Stimulated activated naive CD4-positive, alpha-beta T cell treated with Interleukin-2 at 50 U/mL for 16 hours (primary cell): ENCODE measurements at regions not wholly inside any gene's neighbourhood (a gene's known extent, or its start where the extent isn't known, plus 50 kb on each side); places are given as distances from the start of the nearest gene placed in this dataset.
"Not testable (repeated sequence)": the region's sequence is repeated elsewhere in the genome, so short reads cannot be mapped to it uniquely, and the experiment has no call there.

Experiments
- DNase-seq: peaks from one replicate; lab custom pipeline; 2025; lab: John Stamatoyannopoulos, UW

DNA sequence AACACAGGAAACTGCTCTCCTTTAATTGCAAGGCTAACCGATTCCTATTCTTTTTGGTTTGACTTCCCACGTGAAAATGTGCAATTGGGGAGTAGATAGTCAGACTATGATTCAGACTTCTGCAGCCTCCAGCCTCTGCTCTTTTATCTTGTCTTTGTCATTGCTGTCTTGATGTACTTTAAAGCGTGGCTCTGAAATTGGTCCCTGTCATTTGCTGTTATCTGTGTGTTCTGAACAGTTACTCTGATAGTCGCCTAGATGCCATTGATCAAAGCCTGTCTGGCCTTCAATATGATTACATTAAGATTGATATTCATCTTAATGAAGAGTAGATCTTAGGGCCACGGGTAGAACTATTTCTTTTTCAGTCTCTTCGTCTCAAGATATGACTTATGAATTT, 799.2 kb downstream of the REEP3 start:
- no peak for DNase-seq

DNA sequence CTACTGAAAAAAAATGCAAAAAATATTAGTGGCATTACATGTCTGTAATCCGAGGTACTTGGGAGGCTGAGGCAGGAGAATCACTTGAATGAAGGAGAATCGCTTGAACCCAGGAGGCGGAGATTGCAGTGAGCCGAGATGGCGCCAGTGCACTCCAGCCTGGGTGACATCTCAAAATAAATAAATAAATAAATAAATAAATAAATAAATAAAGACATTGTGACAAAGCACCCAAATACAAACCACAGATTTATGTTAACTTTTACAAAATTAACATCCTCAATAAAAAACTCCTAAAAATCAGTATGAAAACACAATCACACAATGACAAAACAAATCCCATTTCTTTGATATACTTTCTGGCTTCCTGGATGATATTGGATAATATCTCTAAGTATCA, 808.3 kb downstream of the REEP3 start:
- no peak for DNase-seq

DNA sequence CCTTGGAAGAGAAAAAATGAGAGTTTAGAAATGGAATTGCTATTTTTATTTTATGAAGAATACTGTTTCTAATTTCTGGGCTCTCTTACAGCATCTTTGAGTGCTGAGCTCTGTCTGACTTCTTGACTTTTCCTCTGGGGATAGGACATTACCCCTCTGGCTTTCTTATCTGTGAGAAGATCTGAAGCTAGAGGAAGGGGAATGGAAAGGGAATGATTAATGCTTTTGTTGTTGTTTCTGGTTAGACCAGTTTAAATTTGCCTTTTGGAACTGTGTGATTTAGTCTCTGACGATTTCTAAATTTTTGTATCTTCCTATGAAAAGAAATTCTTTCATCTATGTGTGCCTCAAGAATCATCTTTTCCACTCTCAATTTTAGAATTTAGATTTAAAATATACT, 811.4 kb downstream of the REEP3 start:
- DNase-seq = no peak

DNA sequence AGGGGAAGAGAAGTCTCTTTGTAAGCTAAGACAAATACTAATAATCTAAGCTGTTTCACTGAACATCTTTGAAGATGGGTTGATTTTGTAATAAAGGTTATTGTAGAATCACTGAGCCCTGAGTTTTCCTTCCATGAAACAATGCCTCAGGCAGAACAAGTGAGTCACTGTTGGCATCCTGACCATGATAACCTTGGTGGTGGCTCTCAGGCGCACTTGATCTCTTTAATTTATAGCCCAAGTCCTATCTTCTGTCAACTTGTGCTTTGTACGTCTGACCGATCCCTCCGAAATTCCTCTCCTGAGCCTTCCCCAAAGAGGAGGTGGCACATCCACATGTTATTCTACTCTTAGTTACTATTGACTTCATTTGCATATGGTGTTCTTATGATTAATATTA, 812.9 kb downstream of the REEP3 start:
- no peak for DNase-seq

DNA sequence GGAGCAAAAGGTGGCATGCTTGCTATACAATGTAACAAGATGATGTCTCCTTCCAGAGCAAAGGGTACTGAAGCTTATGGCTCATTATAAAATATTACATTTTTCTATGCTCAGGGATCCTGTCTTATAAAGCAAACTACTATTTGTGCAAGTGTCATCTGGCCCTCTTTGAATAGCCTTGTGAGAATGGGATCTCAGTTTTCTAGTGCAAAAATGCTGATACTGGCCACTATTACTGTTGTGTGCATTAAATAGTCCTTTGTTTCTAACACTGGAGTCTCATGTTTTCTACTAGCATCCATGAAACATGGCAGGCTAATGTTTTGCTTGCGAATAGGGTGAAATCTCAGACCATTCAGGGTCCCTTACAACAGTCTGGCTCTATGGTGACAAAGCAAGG, 823.0 kb downstream of the REEP3 start:
- no peak for DNase-seq

DNA sequence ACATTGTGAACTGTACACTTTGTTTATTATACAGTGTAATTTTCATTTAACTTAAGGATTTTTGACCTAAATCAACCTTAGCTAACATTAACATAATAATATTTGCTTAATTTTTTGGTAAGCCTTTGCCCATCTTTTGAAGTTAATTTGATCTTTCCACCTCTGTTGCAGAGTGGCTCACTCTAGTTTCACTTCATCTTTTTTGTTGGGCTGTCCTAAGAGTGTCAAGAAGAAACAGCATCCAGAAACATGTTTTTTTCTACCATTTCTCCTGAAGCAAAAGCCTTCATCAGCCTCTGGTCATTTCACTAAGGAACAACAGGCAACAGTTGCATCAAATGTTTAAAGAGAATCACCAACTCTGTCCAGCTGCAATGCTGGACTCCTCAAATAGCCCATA, 824.7 kb downstream of the REEP3 start:
- no peak for DNase-seq

DNA sequence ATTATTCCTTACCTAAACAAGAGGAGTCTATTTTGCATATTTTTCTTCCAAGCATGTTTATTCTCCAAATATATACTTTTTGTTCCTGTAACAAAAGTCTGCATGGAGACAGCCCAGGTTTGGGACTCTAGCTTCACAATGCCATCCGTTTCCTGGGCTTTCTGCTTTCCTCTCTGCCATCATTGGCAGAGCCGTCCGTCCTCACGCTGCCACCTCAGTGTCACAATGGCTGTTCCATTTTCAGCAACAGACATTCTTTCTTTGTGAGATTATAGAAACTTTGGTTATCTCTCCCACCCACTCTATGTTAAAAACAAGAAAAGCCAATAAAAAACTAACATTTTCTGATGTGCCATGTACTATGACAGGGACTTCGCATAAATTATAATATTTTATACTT, 825.2 kb downstream of the REEP3 start:
- no peak for DNase-seq

DNA sequence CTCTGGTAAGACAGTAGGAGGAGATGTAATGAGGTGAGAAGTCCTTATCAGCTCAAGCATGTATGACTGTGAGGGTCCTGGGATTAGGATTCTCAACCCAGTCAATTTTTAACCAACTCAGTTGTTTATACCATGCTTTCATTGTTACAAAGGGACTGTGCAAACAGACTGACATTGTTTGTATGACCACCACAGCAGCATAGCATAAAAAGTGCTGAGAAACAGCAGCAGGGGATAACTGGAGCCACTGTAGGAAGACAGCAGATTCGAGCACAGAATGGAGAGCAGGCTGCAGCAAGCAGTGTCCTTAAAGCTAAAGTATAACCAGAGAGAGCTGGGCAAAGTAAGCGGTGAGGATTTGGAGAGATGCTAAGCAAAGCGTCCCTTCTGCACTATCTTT, 829.5 kb downstream of the REEP3 start:
- DNase-seq = no peak

DNA sequence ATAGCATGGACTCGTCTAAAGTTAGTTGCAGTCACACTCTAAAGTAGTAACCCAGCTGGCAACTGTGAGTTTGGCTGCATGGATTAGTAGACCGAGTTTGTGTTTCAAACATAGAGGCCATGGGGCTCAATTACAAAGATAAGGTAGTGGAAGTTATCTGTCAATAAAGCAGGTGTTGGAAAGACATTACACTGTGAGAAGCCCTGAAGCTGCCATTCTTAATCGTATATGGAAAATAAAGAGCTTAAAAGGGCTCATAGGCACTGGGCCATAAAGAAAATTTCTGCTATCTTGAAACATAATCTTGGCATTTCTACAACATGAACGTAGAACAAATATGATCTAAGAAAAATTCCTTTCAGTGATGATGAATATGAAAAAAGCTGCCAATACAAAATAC, 837.7 kb downstream of the REEP3 start:
- DNase-seq = no peak

DNA sequence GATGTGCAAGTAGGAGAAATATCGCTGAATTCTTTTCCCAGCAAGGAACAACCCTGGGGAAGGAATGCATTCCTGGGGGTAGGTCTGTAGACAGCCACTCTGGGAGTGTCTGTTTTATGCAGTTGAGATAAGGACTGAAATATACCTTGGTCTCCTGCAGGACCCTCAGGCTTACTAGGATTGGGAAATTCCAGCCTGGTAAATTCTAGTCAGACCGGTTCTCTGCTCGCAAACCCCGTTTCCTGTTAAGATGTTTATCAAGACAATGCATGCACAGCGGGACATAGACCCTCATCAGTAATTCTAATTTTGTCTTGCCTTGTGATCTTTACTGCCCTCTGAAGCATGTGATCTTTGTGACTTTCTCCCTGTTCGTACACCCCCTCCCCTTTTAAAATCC, 839.0 kb downstream of the REEP3 start:
- not testable (repeated sequence) for DNase-seq

DNA sequence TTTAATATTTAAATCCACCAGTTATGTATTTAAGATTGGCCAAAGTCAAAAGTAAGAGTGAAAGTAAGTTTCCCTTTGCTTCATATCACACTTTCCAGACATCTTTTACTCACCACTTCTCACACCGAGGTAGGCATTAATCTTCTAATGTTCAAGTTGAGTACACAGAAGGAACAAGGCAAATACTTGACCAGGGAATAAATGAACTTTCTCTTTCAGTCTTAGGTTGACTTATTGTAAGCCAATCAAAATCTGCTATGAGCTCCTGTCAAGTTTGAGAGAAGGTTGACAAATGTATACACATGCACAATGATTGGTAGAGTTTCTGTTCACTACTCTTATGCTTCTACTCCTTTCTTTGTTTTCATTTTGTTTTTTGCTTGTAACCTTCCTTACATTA, 842.5 kb downstream of the REEP3 start:
- DNase-seq = no peak

DNA sequence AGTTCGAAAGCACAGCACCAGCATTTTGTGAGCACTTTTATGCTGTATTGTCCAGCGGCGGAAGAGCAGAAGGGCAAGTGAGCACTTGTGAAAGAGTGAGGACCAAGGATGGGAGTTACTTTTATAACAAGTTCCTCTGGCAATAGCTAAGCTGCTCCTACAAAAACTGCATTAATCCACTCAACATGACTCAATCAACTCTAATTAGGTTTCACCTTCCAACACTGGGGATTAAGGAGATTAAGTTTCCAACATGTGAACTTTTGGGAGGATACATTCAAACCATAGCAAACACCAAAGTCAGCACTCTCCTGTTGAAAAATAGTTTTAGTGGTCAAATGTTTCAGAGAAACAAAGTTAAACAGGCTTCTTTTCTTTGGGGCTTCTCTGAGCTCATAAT, 844.5 kb downstream of the REEP3 start:
- DNase-seq = no peak

DNA sequence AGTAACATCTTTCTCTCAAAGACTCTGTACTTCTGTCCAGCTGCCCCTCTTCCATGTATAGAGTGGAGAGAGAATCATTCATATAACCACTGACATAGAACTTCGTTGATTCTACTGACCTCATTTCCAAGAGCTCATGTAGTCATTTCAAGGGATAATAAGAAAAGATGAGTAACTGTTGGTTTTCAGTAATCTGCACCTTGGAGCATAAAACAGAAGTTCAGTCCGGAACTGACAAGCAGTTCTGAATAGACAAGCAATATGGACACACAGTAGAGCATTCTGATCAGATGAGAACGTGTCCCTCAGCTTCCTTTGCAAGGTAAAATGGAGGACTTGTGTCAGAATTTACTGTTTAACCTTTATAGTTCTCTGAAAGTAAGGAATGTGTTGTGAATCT, 847.1 kb downstream of the REEP3 start:
- DNase-seq = no peak

DNA sequence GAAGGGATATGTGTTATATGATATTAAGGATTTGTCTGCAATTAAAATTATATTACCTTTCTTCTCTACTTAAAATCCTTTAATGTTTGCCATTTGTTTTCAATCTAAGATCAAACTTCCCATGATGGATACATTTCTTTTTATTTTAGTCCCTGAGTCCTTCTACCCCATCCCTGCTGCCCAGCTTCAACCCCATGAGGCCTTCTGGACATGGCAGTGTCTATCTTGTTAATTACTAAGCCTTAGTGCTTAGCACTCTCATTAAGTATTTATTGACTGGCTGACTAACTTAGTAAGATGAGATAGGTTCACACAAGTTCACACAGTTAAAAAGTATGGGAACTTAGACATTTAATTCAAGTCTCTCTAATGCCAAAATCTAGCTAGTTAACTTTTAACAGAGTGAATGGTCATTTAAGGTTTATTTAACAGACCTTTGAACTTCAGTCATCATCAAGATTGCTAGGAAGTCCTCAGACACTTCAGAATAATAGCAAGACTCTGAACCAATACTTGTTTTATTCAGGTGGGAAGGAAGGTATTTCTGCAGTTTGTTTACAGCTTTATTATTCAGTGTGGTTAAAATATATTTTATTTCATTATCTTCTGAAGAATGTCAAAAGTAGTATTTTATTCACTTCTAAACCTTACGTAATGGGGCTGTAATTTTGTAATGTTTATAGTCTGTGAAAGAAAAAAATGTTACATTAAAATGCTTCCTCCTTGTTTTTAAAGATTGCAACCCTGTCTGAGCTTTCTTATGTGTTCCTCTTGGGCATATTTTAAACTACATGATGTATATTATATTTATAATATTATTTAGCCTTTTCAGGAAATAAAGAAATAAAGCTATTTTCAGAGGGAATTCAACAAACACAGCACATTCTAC, 848.9 kb downstream of the REEP3 start:
- no peak for DNase-seq

DNA sequence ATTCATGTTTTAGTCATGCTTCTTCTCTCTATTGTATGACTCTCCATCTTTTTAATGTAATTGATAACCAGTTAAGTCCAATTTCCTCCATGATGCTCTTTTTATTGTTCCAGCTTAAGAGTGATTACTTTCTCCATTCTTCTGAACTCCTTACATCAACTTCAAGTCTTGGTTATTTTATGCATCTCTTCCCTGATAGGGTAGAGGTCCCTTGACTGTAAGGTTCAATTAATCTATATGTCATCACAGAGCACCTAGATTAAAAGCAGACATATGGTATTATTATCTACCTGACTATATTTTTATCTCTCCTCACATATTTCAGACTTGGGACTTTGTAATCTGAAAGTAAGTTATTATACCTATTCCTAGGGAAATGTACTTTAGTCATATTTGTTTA, 853.1 kb downstream of the REEP3 start:
- DNase-seq = no peak

DNA sequence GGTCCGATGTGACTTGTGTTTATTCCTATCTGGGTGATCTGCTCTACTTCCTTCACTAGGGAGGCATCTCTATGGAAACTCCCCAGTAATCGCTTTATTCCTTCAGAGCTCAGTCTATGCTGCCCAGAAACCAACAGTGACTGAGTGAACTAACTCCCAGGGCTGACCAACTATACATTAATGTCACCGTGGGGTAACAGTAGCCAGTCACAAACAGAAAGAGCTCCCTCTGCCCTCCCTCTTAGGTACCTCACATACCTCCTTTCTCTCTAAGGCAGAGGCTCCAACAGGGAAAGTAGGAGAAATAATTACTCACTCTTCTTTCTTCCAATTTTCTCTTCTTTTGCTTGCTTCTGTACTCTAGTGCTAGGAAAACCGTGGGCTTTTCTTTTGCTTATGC, 855.0 kb downstream of the REEP3 start:
- DNase-seq = no peak

DNA sequence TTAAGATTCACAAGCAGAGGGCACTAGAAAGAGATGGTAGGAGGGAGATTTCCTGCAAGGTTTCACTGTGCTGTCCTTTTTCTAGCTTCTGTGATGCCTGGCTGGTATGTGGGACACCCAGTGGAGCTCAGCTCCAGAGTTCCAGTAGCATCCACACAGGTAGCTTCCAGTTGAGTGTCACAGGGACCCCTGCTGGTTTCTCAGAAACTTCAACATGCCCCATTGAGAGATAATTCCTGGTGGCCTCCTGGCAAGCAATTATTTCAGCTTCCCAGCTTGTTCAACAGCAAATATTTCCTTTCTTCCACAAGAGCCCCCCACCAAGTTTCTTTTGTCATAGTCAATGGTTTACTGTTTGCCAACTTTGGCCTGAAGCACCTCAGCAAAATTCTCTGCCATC, 858.7 kb downstream of the REEP3 start:
- no peak for DNase-seq

DNA sequence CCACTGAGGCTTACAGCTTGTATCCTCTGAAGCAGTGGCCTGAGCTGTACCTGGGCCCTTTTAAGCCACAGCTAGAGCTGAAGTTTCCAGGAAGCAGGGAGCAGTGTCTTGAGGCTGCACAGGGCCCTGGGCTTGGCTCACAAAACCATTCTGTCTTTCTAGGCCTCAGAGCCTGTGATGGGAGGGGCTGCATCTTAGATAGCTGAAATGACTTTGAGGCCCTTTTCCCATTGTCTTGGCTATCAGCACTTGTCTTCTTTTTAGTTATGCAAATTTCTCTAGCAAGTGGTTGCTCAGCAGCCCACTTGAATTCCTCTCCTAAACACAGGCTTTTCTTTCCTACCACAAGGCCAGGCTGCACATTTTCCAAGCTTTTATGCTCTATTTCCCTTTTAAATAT, 864.2 kb downstream of the REEP3 start:
- DNase-seq = no peak

DNA sequence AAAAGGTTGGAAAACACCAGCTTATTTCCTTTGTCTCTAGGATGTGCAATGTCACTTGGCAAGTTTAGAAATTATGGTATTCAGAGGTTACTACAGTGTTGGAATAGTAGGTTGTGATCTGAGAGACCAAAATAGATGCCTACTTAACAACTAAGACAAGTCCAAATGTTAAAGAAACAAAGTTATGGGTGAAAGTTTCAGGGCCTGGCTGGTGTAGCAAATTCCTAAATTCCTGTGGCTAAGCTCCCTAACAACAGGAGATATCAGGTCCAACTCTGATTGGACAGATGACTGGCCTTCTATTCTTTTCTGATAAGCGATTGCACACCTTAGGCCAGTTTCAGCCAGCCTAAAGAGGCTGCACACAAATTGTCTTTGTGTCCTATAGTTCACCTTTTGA, 873.5 kb downstream of the REEP3 start:
- DNase-seq = no peak

DNA sequence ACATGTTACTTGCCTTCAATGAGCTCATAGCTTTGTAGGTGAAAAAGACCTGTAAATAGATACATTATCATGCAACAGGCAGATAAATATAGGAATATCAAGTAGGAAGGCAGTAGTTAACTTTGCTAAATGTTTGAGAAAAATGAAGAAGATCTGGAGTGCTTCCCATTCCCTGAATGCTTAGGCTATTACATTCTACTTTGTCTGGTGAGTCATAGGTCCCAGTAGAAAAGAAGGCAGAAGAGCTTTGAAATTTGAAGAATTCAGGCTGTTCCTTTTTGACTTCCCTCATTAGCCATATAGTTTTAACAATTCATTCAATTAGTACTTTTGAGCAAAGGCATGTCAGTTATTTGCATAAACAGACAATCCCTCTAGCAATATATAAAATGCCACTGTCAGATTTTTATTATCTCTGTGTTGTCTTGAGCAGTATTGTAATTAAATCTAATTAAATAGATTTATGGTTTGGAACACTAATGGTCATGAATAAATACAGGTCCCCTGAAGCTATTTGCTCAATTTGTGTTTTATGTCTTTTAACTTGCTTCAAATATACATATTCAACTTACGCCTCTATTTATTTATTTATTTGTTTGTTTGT, 875.0 kb downstream of the REEP3 start:
- no peak for DNase-seq

DNA sequence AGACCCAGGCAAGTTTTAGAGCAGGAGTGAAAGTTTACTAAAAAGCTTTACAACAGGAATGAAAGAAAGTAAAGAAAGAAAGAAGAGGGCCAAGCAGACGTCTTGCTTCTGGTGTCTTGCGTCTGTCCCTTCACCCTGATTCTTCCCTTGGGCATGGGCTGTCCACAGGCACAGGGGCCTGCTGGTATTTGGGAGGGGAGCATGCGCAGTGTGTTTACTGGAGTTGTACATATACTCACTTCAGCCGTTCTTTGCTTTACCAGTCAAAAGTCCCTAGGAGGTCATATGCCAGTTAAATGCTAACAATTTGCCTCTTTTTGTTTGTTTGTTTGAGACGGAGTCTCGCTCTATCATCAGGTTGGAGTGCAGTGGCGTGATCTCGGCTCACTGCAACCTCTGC, 875.9 kb downstream of the REEP3 start:
- no peak for DNase-seq

DNA sequence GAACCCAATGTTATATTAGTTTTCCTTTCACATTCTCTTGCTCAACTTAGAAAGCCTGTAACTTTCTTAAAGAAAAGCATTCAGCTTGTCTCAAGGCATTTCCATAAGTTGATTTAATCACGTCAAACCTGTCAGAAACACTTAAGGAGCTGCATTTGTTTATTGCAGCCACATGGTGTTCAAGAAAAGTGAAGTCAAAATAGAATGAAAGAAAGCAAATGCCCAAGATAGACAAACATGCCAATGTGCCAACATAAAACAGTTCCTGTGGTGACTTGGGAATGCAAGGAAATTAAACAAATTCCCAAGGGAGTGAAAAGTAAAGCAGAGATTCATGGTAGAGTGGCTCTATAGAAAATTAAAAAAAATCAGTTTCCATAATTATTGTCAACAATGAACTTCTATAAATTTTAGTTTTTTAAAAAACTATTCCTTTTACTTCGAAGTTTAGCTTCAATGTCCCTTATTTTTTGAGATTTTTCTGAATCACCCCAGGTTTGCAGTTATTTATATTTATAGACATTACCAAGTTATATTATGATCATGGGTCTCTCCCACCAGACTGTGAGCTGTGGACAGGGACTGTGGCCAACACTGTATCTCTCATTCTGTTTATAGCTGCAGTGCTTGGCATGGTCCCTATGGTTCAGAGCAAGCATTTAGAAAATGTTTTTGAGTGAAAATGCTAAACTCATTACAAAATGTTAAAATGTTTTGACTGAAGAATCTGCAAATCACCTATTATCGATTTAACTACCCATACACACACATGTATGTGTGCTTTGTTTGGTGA, 887.4 kb downstream of the REEP3 start:
- DNase-seq = no peak

DNA sequence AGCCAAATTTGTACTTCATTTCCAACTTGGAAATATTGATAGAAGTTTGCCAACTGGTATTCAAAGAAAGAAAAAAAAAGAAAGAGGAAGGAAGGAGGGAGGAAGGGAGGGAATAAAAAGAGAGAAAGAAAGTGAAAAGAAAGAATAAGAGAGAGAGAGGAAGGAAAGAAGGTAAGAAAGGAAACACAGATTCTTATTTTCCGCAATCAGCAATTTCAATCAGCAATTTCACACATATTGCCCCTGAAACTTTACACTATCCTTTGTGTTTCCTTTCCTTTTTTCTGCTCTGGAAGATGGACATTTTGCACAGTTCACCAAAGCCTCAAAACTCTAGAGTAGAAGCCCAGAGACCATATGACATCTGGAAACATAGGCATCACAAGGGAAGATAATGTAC, 888.1 kb downstream of the REEP3 start:
- no peak for DNase-seq
